DOHH2 (cell line): ENCODE measurements at regions not wholly inside any gene's neighbourhood (a gene's known extent, or its start where the extent isn't known, plus 50 kb on each side); places are given as distances from the start of the nearest gene placed in this dataset.

ENCODE experiments used
- H3F3A ChIP-seq: fragments of 200-600 bp; sonication (generic), shearing (Covaris generic); 2 replicates; pipeline ENCODE4 v1.6.0; 2016; ENCODE audit warnings: antibody characterized with exemption, mild to moderate bottlenecking; ENCODE audit not compliant: control insufficient read depth, insufficient read depth
- H3K27ac ChIP-seq: fragments of 200-600 bp; sonication (generic); 2 replicates; pipeline ENCODE4 v1.5.1; 2014; ENCODE audit warnings: low read depth, mild to moderate bottlenecking, low read length, moderate library complexity
- H3K27me3 ChIP-seq: fragments of 200-600 bp; sonication (generic); 2 replicates; pipeline ENCODE4 v1.6.1; 2014; ENCODE audit warnings: mild to moderate bottlenecking, low read length, mixed read lengths; ENCODE audit not compliant: control insufficient read depth
- H3K36me3 ChIP-seq: fragments of 200-600 bp; sonication (generic); 2 replicates; pipeline ENCODE4 v1.6.1; 2014; ENCODE audit warnings: mild to moderate bottlenecking, low read length, moderate library complexity, mixed read lengths; ENCODE audit not compliant: control insufficient read depth
- H3K4me1 ChIP-seq: fragments of 200-600 bp; sonication (generic); 2 replicates; pipeline ENCODE4 v1.6.1; 2014; ENCODE audit warnings: mild to moderate bottlenecking, low read length, mixed read lengths; ENCODE audit not compliant: control insufficient read depth
- H3K4me2 ChIP-seq: fragments of 200-600 bp; sonication (generic); 2 replicates; pipeline ENCODE4 v1.6.0; 2014; ENCODE audit warnings: mild to moderate bottlenecking, low read length, moderate library complexity
- H3K4me3 ChIP-seq: fragments of 200-600 bp; sonication (generic); 2 replicates; pipeline ENCODE4 v1.5.1; 2014; ENCODE audit warnings: mild to moderate bottlenecking, low read length, mixed read lengths
- H3K79me2 ChIP-seq: fragments of 200-600 bp; sonication (generic); 2 replicates; pipeline ENCODE4 v1.6.1; 2014; ENCODE audit warnings: mild to moderate bottlenecking, low read length, mixed read lengths; ENCODE audit not compliant: control insufficient read depth
- H3K9me2 ChIP-seq: fragments of 200-600 bp; sonication (generic); replicated peaks from 2 replicates; pipeline ENCODE4 v1.6.1; 2014; ENCODE audit warnings: mild to moderate bottlenecking, low read length, mixed read lengths; ENCODE audit not compliant: control insufficient read depth
- H3K9me3 ChIP-seq: fragments of 200-600 bp; sonication (generic); 2 replicates; pipeline ENCODE4 v1.6.1; 2014; ENCODE audit warnings: antibody characterized with exemption, low read length, mixed read lengths; ENCODE audit not compliant: control insufficient read depth, insufficient read depth
- H4K20me1 ChIP-seq: fragments of 200-600 bp; sonication (generic); 2 replicates; pipeline ENCODE4 v1.6.0; 2014; ENCODE audit warnings: low read depth, mild to moderate bottlenecking, antibody characterized with exemption, low read length, moderate library complexity; ENCODE audit not compliant: control insufficient read depth, insufficient read depth
- EZH2phosphoT487 ChIP-seq: fragments of 200-600 bp; sonication (generic); IDR thresholded peaks from 2 replicates; pipeline ENCODE4 v1.6.1; 2017; ENCODE audit warnings: borderline replicate concordance, mild to moderate bottlenecking, antibody characterized with exemption, low read length, moderate library complexity, mixed read lengths
- TF ChIP-seq, protein P1 (sequence below): fragments of 200-600 bp; sonication (generic); IDR thresholded peaks from one replicate; pipeline ENCODE4 v1.5.1; 2014; ENCODE audit warnings: antibody characterized with exemption, mild to moderate bottlenecking, low read depth, low read length; ENCODE audit not compliant: poor library complexity, severe bottlenecking

DNA sequence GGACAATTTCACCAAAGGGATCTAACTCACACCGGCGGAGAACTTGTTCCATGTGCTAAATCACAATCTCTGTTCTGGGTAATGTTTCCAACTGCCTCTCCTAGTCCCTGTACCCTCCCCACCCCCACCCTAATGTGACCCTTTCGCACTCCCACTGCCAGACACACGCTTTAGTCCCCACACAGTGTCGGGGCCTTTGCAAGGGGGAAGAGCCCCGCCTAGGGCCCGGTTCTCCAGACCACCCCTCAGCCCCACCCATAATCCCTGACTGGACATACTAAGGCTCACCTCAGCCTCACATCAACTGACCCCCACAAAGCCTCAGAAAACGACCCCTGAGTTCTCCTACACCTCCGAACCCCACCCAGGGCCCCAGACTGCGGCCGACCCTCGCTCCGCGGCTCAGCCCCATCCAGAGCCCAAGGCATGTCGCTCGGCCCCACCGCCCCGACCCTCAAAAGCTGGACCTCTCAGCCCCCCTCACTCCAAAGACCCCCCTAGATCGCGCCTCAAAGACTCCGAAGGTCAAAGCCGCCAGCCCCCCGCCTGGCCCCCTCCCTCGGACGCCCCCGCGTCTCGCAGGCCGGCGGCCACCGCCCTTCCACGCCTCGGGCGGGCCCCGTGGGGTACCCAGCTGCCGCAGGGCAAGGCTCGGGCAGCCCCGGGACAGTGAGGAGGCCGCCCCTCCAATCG, 72.0 kb upstream of the MAP4 start:
- no peaks in the 10 kb centered on the region for H3K27me3 ChIP-seq
- peaks cover 48% of the 10 kb centered on the region for H3K79me2 ChIP-seq
- peak overlapping the region; percentile 78 for H3K4me2 ChIP-seq
- peaks cover 21% of the 10 kb centered on the region for H3K4me1 ChIP-seq
- peaks cover 8% of the 10 kb centered on the region; the same call in 1 of the 2 replicates for H4K20me1 ChIP-seq
- peaks cover 13% of the 10 kb centered on the region for H3K36me3 ChIP-seq
- peak overlapping the region; percentile 79 for H3K4me3 ChIP-seq
- TF ChIP-seq EZH2phosphoT487, result no peak
- TF ChIP-seq, protein P1, sequence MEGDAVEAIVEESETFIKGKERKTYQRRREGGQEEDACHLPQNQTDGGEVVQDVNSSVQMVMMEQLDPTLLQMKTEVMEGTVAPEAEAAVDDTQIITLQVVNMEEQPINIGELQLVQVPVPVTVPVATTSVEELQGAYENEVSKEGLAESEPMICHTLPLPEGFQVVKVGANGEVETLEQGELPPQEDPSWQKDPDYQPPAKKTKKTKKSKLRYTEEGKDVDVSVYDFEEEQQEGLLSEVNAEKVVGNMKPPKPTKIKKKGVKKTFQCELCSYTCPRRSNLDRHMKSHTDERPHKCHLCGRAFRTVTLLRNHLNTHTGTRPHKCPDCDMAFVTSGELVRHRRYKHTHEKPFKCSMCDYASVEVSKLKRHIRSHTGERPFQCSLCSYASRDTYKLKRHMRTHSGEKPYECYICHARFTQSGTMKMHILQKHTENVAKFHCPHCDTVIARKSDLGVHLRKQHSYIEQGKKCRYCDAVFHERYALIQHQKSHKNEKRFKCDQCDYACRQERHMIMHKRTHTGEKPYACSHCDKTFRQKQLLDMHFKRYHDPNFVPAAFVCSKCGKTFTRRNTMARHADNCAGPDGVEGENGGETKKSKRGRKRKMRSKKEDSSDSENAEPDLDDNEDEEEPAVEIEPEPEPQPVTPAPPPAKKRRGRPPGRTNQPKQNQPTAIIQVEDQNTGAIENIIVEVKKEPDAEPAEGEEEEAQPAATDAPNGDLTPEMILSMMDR, result no peak
- peaks cover 8% of the 10 kb centered on the region; the same call in 1 of the 2 replicates for H3F3A ChIP-seq
- H3K9me2 ChIP-seq, result no peaks in the 10 kb centered on the region
- H3K9me3 ChIP-seq, result no peaks in the 10 kb centered on the region
- peak overlapping the region; percentile 80; the same call in 1 of the 2 replicates for H3K27ac ChIP-seq

DNA sequence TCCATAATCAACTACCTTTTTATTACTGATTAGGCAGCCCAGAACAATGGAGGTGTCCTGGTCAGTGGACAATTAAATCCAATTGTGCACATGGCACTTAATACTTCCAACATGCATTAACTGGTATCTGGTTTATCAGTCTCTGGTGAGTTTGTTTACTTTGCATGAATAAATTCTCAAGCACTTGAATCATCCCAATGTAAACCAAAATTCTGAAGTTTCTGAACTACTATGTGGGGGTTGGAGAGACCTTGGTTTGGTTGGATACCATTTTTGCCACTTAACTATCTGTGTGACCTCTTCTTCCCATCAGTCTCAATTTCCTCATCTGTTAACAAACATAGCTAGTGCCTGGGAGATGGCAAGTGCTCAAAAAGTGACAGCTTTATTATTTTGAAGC, 70.5 kb upstream of the MAP4 start:
- Histone ChIP-seq H3K4me2 (peak overlapping the region; percentile 78), H3K9me2 (no peaks in the 10 kb centered on the region), H4K20me1 (peaks cover 8% of the 10 kb centered on the region; the same call in 1 of the 2 replicates), H3K4me3 (peak overlapping the region; percentile 79), H3K27me3 (no peaks in the 10 kb centered on the region), H3K27ac (no peak overlapping the region), H3K36me3 (peaks cover 13% of the 10 kb centered on the region), H3K79me2 (peaks cover 62% of the 10 kb centered on the region), H3K4me1 (peaks cover 21% of the 10 kb centered on the region), H3K9me3 (no peaks in the 10 kb centered on the region), H3F3A (peaks cover 8% of the 10 kb centered on the region; the same call in 1 of the 2 replicates)
- no peak for TF ChIP-seq EZH2phosphoT487
- TF ChIP-seq, protein P1, result no peak

DNA sequence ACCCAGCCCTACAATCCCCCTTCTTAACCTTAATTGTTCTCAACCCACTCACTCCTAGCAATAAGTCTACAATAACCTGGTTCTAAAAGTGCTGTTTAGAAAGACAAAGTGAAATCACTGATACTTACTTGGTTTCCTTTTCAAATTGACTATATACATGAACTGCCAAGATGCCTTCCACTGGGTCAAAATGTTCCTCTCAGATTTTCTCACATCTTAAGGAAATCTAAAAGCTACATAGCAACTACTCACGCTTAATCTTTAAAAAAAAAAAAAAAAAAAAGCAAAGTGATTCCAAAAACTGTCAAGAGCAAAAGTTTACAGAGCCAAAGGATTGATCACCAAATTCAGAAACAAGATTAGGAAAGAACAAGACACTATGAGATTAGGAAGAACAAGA, 68.7 kb upstream of the MAP4 start:
- Histone ChIP-seq H3K79me2 (peaks cover 72% of the 10 kb centered on the region), H3K27me3 (no peaks in the 10 kb centered on the region), H3K27ac (no peak overlapping the region), H4K20me1 (peaks cover 8% of the 10 kb centered on the region; the same call in 1 of the 2 replicates), H3K4me2 (no peak overlapping the region), H3F3A (peaks cover 8% of the 10 kb centered on the region; the same call in 1 of the 2 replicates), H3K36me3 (peaks cover 13% of the 10 kb centered on the region), H3K9me3 (no peaks in the 10 kb centered on the region), H3K4me3 (no peak overlapping the region), H3K9me2 (no peaks in the 10 kb centered on the region), H3K4me1 (peaks cover 18% of the 10 kb centered on the region)
- no peak for TF ChIP-seq EZH2phosphoT487
- TF ChIP-seq, protein P1, result no peak
